Karpas-422 (cell line): ENCODE measurements at regions not wholly inside any gene's neighbourhood (a gene's known extent, or its start where the extent isn't known, plus 50 kb on each side); places are given as distances from the start of the nearest gene placed in this dataset.
A peak's percentile ranks its signal among the peaks of the same experiment; 100 is the strongest.

Source experiments
- DNase-seq: peaks from one replicate; pipeline ENCODE4 v3.0.0-alpha.2; 2015
- H2AFZ ChIP-seq: fragments of 200-600 bp; sonication (generic); 2 replicates; pipeline ENCODE4 v1.6.1; 2014; ENCODE audit warnings: antibody characterized with exemption, low read length, mixed read lengths
- H3K27ac ChIP-seq: fragments of 200-600 bp; sonication (generic); 2 replicates; pipeline ENCODE4 v1.5.1; 2014; ENCODE audit warnings: mild to moderate bottlenecking, low read length, moderate library complexity
- H3K27me3 ChIP-seq: fragments of 200-600 bp; sonication (generic); 2 replicates; pipeline ENCODE4 v1.6.1; 2014; ENCODE audit warnings: low read length, mixed read lengths
- H3K36me3 ChIP-seq: fragments of 200-600 bp; sonication (generic); 2 replicates; pipeline ENCODE4 v1.6.1; 2014; ENCODE audit warnings: low read length, mixed read lengths; ENCODE audit not compliant: insufficient read depth
- H3K4me1 ChIP-seq: fragments of 200-600 bp; sonication (generic); 2 replicates; pipeline ENCODE4 v1.6.1; 2014; ENCODE audit warnings: mild to moderate bottlenecking, low read length, mixed read lengths
- H3K4me2 ChIP-seq: fragments of 200-600 bp; sonication (generic); 2 replicates; pipeline ENCODE4 v1.6.1; 2014; ENCODE audit warnings: low read length, low read depth, mild to moderate bottlenecking; ENCODE audit not compliant: poor library complexity, severe bottlenecking
- H3K4me3 ChIP-seq: fragments of 200-600 bp; sonication (generic); 2 replicates; pipeline ENCODE4 v1.5.1; 2014; ENCODE audit warnings: mild to moderate bottlenecking, antibody characterized with exemption, low read length, mixed read lengths
- H3K79me2 ChIP-seq: fragments of 200-600 bp; sonication (generic); 2 replicates; pipeline ENCODE4 v1.6.1; 2014; ENCODE audit warnings: mild to moderate bottlenecking, low read length, mixed read lengths
- H3K9ac ChIP-seq: fragments of 200-600 bp; sonication (generic); 2 replicates; pipeline ENCODE4 v1.6.0; 2014; ENCODE audit warnings: low read length
- H3K9me2 ChIP-seq: fragments of 200-600 bp; sonication (generic), shearing (Covaris generic); replicated peaks from 2 replicates; pipeline ENCODE4 v1.6.0; 2014; ENCODE audit warnings: mild to moderate bottlenecking, low read length, moderate library complexity; ENCODE audit not compliant: insufficient read depth
- H3K9me3 ChIP-seq: fragments of 300-700, 200-600 bp; sonication (generic); 2 replicates; pipeline ENCODE4 v1.6.1; 2014; ENCODE audit warnings: low read length, mixed read lengths
- H4K20me1 ChIP-seq: fragments of 200-600 bp; sonication (generic); 2 replicates; pipeline ENCODE4 v1.6.1; 2014; ENCODE audit warnings: mild to moderate bottlenecking, antibody characterized with exemption, low read length, low read depth; ENCODE audit not compliant: insufficient read depth

DNA sequence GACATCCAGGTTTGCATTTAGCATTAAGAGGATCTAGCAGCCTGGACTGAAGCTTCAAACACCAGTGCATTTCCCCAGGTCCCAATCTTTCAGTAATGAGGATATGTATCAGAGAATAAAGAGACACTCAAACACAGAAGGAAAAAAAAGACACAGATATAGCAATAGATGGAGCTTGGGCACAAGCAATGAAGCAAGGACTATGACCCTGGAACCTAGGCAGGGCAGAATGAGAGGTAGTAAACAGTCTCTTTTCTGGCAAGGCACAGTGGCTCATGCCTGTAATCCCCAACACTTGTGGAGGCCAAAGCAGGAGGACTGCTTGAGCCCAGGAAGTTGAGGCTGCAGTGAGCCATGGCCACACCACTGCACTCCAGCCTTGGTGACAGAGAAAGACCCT is 80.7 kb upstream of the HNRNPA3 start:
- Histone ChIP-seq H3K9ac (no peak overlapping the region), H3K79me2 (no peaks in the 10 kb centered on the region), H3K9me2 (no peaks in the 10 kb centered on the region), H3K36me3 (no peaks in the 10 kb centered on the region), H4K20me1 (no peaks in the 10 kb centered on the region), H3K4me3 (no peak overlapping the region), H3K9me3 (no peaks in the 10 kb centered on the region), H3K27me3 (no peaks in the 10 kb centered on the region), H3K4me1 (no peaks in the 10 kb centered on the region), H3K4me2 (no peak overlapping the region), H3K27ac (no peak overlapping the region), H2AFZ (no peak overlapping the region)
- DNase-seq = no peak

- Histone ChIP-seq H3K27me3 (no peaks in the 10 kb centered on the region), H4K20me1 (no peaks in the 10 kb centered on the region), H2AFZ (no peak overlapping the region), H3K4me3 (no peak overlapping the region), H3K4me2 (no peak overlapping the region), H3K9me3 (no peaks in the 10 kb centered on the region), H3K27ac (no peak overlapping the region), H3K36me3 (no peaks in the 10 kb centered on the region), H3K9me2 (no peaks in the 10 kb centered on the region), H3K79me2 (no peaks in the 10 kb centered on the region), H3K9ac (no peak overlapping the region), H3K4me1 (no peaks in the 10 kb centered on the region)
- no peak for DNase-seq
Observed at GRCh38 chr2:177138823-177139222, 73.8 kb upstream of the HNRNPA3 start.

DNA sequence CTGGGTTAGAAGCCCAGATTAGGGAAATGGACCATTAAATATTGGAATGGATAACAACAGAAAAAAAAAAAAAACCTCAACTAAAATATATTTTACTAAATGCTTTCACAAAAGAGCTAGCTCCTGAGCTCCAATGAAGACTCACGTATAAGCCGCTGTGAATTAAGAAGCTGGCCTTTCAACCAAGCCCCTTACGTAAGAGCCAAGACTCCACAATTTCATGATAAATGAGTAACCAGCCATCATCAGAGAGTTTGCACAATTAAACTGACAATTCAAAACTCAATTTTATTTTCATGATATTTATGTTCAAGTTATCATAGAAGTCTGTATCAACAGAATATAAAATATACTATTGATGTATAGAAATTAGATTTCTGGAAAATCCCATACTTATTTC is 70.7 kb upstream of the HNRNPA3 start:
- Histone ChIP-seq H3K79me2 (no peaks in the 10 kb centered on the region), H3K27ac (no peak overlapping the region), H4K20me1 (no peaks in the 10 kb centered on the region), H3K4me1 (peaks cover 8% of the 10 kb centered on the region), H3K9me3 (no peaks in the 10 kb centered on the region), H2AFZ (no peak overlapping the region), H3K9ac (no peak overlapping the region), H3K36me3 (no peaks in the 10 kb centered on the region), H3K4me3 (no peak overlapping the region), H3K27me3 (no peaks in the 10 kb centered on the region), H3K9me2 (no peaks in the 10 kb centered on the region), H3K4me2 (no peak overlapping the region)
- DNase-seq = no peak

- Histone ChIP-seq H3K36me3 (no peaks in the 10 kb centered on the region), H3K9ac (no peak overlapping the region), H3K79me2 (no peaks in the 10 kb centered on the region), H3K4me1 (peaks cover 21% of the 10 kb centered on the region), H3K4me2 (no peak overlapping the region), H3K9me3 (no peaks in the 10 kb centered on the region), H3K27me3 (no peaks in the 10 kb centered on the region), H3K27ac (no peak overlapping the region), H3K9me2 (no peaks in the 10 kb centered on the region), H4K20me1 (no peaks in the 10 kb centered on the region), H3K4me3 (no peak overlapping the region), H2AFZ (no peak overlapping the region)
- DNase-seq = no peak
Observed at GRCh38 chr2:177143444-177143843, 69.2 kb upstream of the HNRNPA3 start.

DNA sequence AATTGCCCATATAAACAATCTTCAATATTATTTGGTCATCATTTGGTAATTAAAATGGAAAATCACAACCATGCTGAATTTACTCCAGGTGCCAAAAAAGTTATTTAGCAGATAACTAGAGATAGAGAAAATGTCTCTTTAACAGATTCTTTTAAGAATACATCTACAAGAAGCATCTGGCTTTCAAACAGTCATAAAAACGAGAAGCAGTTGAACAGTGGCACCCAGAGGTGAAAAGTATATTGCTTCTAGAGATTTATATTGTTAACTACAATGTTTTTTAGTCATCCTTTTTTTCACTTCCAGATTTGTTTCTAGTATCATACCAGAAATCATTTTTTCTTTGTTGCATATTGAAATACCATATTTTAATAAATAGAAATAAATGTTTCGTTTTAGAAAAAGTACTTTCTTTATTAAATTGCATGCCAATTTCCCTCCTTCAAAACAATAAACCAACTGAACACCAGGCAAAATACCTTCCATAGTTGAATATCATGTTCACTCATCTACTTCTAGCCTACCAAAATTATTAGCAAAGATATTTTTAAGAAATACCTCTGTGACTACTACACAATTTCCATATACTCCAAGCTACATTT is 65.4 kb upstream of the HNRNPA3 start:
- Histone ChIP-seq H3K9me2 (no peaks in the 10 kb centered on the region), H3K4me3 (no peak overlapping the region), H3K79me2 (no peaks in the 10 kb centered on the region), H3K4me2 (no peak overlapping the region), H4K20me1 (no peaks in the 10 kb centered on the region), H3K36me3 (no peaks in the 10 kb centered on the region), H3K9me3 (no peaks in the 10 kb centered on the region), H3K27ac (no peak overlapping the region), H3K4me1 (peaks cover 25% of the 10 kb centered on the region), H2AFZ (no peak overlapping the region), H3K27me3 (no peaks in the 10 kb centered on the region), H3K9ac (no peak overlapping the region)
- DNase-seq = peak; percentile 86

GRCh38 chr2:177147834-177148445 is 64.7 kb upstream of the HNRNPA3 start:
- Histone ChIP-seq H3K79me2 (no peaks in the 10 kb centered on the region), H3K9me3 (no peaks in the 10 kb centered on the region), H3K9me2 (no peaks in the 10 kb centered on the region), H3K9ac (peak overlapping the region; percentile 71), H4K20me1 (no peaks in the 10 kb centered on the region), H3K27me3 (no peaks in the 10 kb centered on the region), H2AFZ (no peak overlapping the region), H3K27ac (no peak overlapping the region), H3K4me1 (peaks cover 25% of the 10 kb centered on the region), H3K36me3 (no peaks in the 10 kb centered on the region), H3K4me3 (peak overlapping the region; percentile 76), H3K4me2 (peak overlapping the region; percentile 99)
- no peak for DNase-seq

DNA sequence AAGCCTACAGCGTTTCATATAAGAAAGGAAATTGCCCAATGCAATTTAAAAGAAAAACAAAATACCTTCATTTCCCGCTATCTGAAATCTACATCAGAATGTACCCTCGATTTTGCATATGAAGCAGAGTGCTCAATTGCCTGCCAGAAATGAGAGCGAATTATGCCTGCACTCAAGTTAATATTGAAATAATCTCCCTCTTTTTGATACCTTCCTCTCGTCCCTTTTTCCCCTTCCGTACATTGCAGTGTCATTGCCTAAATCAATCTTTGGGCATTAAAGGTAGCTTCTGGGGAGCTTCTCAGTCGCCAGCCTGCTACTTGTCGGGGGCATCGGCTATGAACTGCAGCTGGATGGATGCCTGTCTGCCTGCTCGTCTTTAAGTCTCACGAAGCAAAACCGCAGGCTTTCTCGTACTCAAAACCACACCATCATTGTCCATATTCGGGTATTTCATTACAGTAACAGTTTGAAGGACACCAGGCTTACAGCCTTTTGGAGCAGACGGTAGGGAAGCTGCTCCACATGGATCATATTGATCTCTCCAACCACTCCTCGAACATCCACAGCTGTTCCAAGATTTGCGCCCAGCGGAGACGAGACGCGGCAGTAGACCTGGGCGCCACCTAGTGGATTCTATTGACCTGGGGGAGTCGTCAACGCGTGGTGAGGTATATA is 64.0 kb upstream of the HNRNPA3 start:
- H3K4me3 ChIP-seq = peak overlapping the region; percentile 76
- no peaks in the 10 kb centered on the region for H4K20me1 ChIP-seq
- H3K79me2 ChIP-seq = no peaks in the 10 kb centered on the region
- H3K9me2 ChIP-seq = no peaks in the 10 kb centered on the region
- peak overlapping the region; percentile 98 for H2AFZ ChIP-seq
- no peaks in the 10 kb centered on the region for H3K9me3 ChIP-seq
- no peak overlapping the region for H3K27ac ChIP-seq
- no peaks in the 10 kb centered on the region for H3K36me3 ChIP-seq
- H3K4me2 ChIP-seq = peak overlapping the region; percentile 99
- H3K9ac ChIP-seq = peak overlapping the region; percentile 71
- no peaks in the 10 kb centered on the region for H3K27me3 ChIP-seq
- peaks cover 25% of the 10 kb centered on the region for H3K4me1 ChIP-seq
- DNase-seq = peak; percentile 91

GRCh38 chr2:177149155-177149503 is 63.5 kb upstream of the HNRNPA3 start:
- Histone ChIP-seq H3K36me3 (no peaks in the 10 kb centered on the region), H2AFZ (no peak overlapping the region), H3K9me2 (no peaks in the 10 kb centered on the region), H3K9me3 (no peaks in the 10 kb centered on the region), H4K20me1 (no peaks in the 10 kb centered on the region), H3K4me1 (peaks cover 29% of the 10 kb centered on the region), H3K79me2 (no peaks in the 10 kb centered on the region), H3K27ac (no peak overlapping the region), H3K27me3 (no peaks in the 10 kb centered on the region), H3K9ac (0 out of 2 replicates have a peak overlapping the region, but pooled peaks have one; percentile 71), H3K4me3 (peak overlapping the region; percentile 76; the same call in 1 of the 2 replicates), H3K4me2 (peak overlapping the region; percentile 99)
- no peak for DNase-seq
